LNCaP clone FGC (cell line): ENCODE measurements at regions not wholly inside any gene's neighbourhood (a gene's known extent, or its start where the extent isn't known, plus 50 kb on each side); places are given as distances from the start of the nearest gene placed in this dataset.

ENCODE experiments used
- DNase-seq: peaks from one replicate; pipeline ENCODE4 v3.0.0-alpha.2; 2011; ENCODE audit warnings: low read depth
- H3K4me3 ChIP-seq: 2 replicates; pipeline ENCODE4 v1.5.1; 2011; ENCODE audit warnings: mild to moderate bottlenecking, low read depth, low read length, control low read depth
- TF ChIP-seq, protein P1 (sequence below): IDR thresholded peaks from 2 replicates; pipeline ENCODE4 v1.5.1; 2012; ENCODE audit warnings: mild to moderate bottlenecking; ENCODE audit not compliant: control insufficient read depth, insufficient read depth; ENCODE audit errors: extremely low read depth

DNA sequence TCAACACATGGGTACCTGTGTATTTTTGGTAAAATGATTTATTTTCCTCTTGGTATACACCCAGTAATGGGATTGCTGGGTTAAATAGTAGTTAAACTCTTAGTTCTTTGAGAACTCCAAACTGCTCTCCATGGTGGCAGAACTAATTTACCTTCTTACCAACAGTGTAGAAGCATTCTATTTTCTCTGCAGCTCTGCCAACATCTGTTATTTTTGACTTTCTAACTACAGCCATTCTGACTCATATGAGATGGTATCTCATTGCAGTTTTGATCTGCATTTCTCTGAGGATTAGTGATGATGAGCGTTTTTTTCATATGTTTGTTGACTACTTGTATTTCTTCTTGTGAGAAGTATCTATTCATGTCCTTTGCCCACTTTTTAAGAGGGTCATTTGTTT lies 180.6 kb downstream of the FSIP2 start:
- no peak for DNase-seq
- no peak overlapping the region for H3K4me3 ChIP-seq
- TF ChIP-seq, protein P1, sequence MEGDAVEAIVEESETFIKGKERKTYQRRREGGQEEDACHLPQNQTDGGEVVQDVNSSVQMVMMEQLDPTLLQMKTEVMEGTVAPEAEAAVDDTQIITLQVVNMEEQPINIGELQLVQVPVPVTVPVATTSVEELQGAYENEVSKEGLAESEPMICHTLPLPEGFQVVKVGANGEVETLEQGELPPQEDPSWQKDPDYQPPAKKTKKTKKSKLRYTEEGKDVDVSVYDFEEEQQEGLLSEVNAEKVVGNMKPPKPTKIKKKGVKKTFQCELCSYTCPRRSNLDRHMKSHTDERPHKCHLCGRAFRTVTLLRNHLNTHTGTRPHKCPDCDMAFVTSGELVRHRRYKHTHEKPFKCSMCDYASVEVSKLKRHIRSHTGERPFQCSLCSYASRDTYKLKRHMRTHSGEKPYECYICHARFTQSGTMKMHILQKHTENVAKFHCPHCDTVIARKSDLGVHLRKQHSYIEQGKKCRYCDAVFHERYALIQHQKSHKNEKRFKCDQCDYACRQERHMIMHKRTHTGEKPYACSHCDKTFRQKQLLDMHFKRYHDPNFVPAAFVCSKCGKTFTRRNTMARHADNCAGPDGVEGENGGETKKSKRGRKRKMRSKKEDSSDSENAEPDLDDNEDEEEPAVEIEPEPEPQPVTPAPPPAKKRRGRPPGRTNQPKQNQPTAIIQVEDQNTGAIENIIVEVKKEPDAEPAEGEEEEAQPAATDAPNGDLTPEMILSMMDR, result no peak

DNA sequence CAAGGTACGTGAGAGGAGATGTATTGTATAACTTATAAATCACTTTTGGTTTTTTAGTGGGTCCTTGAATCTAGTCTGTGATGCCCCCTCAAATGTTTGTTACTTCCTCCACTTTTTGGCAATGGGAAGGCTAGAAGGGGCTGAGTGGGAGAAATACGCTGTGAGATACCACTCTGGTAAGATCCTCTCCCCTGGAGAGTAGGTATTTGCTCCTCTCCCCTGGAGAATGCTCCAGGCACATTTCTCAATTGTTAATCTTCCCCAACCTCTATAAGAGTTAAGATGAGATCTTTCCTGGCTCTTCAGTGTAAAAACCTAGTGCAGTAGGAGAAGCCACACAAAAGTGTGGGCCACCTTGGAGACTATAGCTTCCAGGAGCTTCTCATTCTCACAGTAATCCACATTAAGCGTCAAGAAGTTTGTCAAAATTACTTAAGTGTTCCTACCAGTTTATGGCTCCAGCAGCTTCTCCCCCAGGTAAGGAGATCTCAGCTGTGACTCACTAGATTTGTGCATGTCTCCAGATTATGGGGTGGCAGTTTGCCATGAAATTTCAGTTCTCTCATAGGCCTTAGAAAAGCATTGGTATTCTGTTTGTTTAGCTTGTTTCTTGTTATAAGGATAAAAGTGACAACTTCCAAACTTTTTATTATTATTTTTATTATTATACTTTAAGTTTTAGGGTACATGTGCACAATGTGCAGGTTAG lies 182.6 kb downstream of the FSIP2 start:
- TF ChIP-seq, protein P1, result no peak
- DNase-seq, result no peak
- H3K4me3 ChIP-seq, result no peak overlapping the region

DNA sequence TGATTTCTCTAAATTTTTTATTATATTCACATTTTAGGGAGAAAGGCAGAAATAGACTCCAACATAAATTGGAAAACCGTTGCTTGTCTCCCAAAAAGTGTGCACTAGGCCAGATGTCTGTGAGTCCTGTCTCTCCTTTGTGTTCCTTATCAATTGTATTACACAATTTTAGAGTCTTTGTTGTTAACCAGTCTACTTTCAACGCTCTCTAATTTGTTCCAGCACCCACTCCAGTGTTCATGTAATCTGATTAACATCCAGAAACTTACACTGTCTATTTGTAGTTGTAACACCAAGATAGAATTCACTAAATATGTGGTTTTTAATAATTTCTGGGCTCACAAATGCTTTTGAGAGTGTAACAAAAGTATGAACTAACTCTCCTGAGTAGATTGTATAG lies 195.6 kb downstream of the FSIP2 start:
- TF ChIP-seq, protein P1, result no peak
- no peak overlapping the region for H3K4me3 ChIP-seq
- DNase-seq, result no peak

DNA sequence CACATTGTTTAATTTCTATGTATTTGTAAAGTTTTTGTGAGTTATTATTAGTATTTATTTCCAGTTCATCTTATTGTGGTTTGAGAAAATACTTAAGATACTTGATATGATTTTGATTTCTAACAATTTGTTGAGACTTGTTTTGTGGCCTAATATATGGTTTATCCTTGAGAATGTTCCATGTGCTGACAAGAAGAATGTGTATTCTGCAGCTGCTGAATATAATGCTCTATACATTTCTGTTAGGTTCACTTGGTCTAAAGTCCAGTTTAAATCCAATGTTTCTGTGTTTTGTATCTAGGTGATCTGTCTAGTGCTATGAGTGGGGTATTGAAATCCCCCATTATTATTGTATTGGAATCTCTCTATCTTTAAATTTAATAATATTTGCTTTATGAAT lies 201.3 kb downstream of the FSIP2 start:
- TF ChIP-seq, protein P1, result no peak
- H3K4me3 ChIP-seq, result no peak overlapping the region
- no peak for DNase-seq

DNA sequence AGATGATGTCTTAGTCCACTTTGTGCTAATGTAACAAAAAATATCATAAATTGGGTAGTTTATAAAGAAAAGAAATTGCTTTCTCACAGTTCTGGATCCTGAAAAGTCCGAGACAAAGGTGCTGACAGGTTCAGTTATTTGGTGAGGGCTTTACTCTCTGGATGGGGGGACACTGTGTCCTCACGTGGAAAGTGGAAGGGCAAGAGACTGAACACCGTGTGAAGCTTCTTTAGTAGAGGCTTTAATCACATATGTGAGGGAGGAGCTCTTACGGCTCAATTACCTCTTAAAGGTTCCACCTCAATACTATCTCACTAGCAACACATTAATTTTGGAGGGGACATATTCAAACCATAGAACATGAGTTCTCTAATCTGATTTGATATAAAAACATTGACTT lies 204.3 kb downstream of the FSIP2 start:
- TF ChIP-seq, protein P1, result no peak
- no peak for DNase-seq
- H3K4me3 ChIP-seq, result no peak overlapping the region

DNA sequence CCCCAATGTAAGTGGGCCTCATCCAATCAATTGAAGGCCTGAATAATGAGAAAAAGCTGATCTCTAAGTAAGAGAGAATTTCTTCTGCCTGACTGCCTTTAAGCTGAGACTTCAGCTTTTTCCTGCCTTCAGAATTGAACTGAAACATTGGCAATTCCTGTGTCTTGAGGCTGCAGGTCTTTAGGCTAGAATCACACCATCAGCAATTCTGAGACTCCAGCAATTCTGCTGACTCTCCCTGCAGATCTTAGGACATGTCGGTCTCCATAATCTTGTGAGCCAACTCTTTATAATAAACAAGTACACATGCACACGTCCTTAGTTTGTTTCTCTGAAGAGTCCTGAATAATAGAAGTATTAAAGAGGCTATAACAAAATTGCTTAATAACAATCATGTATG lies 209.1 kb downstream of the FSIP2 start:
- no peak overlapping the region for H3K4me3 ChIP-seq
- DNase-seq, result no peak
- TF ChIP-seq, protein P1, result no peak

DNA sequence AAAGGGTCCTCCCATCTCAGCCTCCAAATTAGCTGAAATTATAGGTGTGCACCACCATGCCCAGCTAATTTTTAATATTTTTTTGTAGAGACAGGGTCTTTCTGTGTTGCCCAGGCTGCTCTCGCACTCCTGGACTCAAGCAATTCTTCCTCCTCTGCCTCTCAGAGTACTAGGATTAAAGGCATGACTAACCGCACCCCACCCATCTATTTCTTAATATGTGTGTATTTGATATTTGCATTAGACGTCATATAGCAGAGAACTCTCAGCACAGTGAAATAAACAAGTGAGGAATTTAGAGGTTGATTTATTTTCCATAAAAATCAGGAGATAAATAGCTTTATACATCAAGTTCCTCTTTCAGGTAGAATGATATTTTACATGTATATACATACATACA lies 213.5 kb downstream of the FSIP2 start:
- TF ChIP-seq, protein P1, result no peak
- no peak for DNase-seq
- H3K4me3 ChIP-seq, result no peak overlapping the region
